Mesenchymal stem cell (in vitro differentiated cells and primary cell): ENCODE measurements at regions not wholly inside any gene's neighbourhood (a gene's known extent, or its start where the extent isn't known, plus 50 kb on each side); places are given as distances from the start of the nearest gene placed in this dataset.

Experiments
- DNase-seq: peaks from one replicate; pipeline ENCODE4 v3.0.0-alpha.2; 2013
- H2AFZ ChIP-seq: one replicate; pipeline ENCODE4 v1.6.1; 2013; ENCODE audit warnings: low read depth, mild to moderate bottlenecking, control low read depth, inconsistent platforms, low read length, moderate library complexity
- H2AK5ac ChIP-seq: 2 replicates; pipeline ENCODE4 v1.6.1; 2013; ENCODE audit warnings: low read length, moderate library complexity, mild to moderate bottlenecking, inconsistent platforms; ENCODE audit not compliant: severe bottlenecking
- H2BK120ac ChIP-seq: one replicate; pipeline ENCODE4 v1.6.1; 2013; ENCODE audit warnings: low read depth, mild to moderate bottlenecking, inconsistent platforms, low read length, moderate library complexity
- H2BK12ac ChIP-seq, 2 experiments: one replicate each; pipeline ENCODE4 v1.6.1; 2013; ENCODE audit warnings: inconsistent platforms in 2 of 2, low read length in 2 of 2, mild to moderate bottlenecking in 2 of 2, moderate library complexity in 2 of 2, control low read depth in 1 of 2
- H2BK15ac ChIP-seq: one replicate; pipeline ENCODE4 v1.6.1; 2013; ENCODE audit warnings: mild to moderate bottlenecking, low read depth, inconsistent platforms; ENCODE audit not compliant: poor library complexity, severe bottlenecking
- H2BK5ac ChIP-seq: 2 replicates; pipeline ENCODE4 v1.6.1; 2013; ENCODE audit warnings: low read depth, mild to moderate bottlenecking, low read length, control low read depth, inconsistent platforms; ENCODE audit not compliant: poor library complexity, severe bottlenecking
- H3K14ac ChIP-seq, 2 experiments: one replicate each; pipeline ENCODE4 v1.6.1; 2013; ENCODE audit warnings: inconsistent platforms in 2 of 2, low read length in 2 of 2, control low read depth in 1 of 2, mild to moderate bottlenecking in 1 of 2, moderate library complexity in 1 of 2
- H3K18ac ChIP-seq, 2 experiments: one replicate each; pipeline ENCODE4 v1.6.1; 2013; ENCODE audit warnings: inconsistent platforms in 2 of 2, low read length in 2 of 2, control low read depth in 1 of 2, low read depth in 1 of 2, mild to moderate bottlenecking in 1 of 2
- H3K23ac ChIP-seq, 2 experiments: one replicate each; pipeline ENCODE4 v1.6.1; 2013; ENCODE audit warnings: inconsistent platforms in 2 of 2, low read length in 2 of 2, mild to moderate bottlenecking in 2 of 2, moderate library complexity in 2 of 2, control low read depth in 1 of 2
- H3K27ac ChIP-seq: 2 replicates; pipeline ENCODE4 v1.5.1; 2013; ENCODE audit warnings: mild to moderate bottlenecking, moderate library complexity, low read length, control low read depth, inconsistent platforms; ENCODE audit not compliant: poor library complexity, severe bottlenecking
- H3K27me3 ChIP-seq, 2 experiments: 2 replicates each; pipeline versions ENCODE4 v1.6.1 to v1.7.0; 2013; ENCODE audit warnings: low read length in 2 of 2, mild to moderate bottlenecking in 2 of 2, moderate library complexity in 2 of 2, control low read depth in 1 of 2, inconsistent platforms in 1 of 2; ENCODE audit not compliant: control insufficient read depth in 1 of 2, insufficient read depth in 1 of 2
- H3K36me3 ChIP-seq, 2 experiments: 2 replicates each; pipeline versions ENCODE4 v1.6.1 to v1.7.0; 2013; ENCODE audit warnings: low read length in 2 of 2, control low read depth in 1 of 2, inconsistent platforms in 1 of 2, low read depth in 1 of 2, mild to moderate bottlenecking in 1 of 2; ENCODE audit not compliant: insufficient read depth in 2 of 2, control insufficient read depth in 1 of 2
- H3K4ac ChIP-seq, 2 experiments: one replicate each; pipeline ENCODE4 v1.6.1; 2013; ENCODE audit warnings: inconsistent platforms in 2 of 2, low read length in 2 of 2, mild to moderate bottlenecking in 2 of 2, moderate library complexity in 2 of 2, control low read depth in 1 of 2, low read depth in 1 of 2
- H3K4me1 ChIP-seq: 2 replicates; pipeline ENCODE4 v1.6.1; 2013; ENCODE audit warnings: low read depth, low read length, control low read depth; ENCODE audit not compliant: control insufficient read depth, insufficient read depth
- H3K4me2 ChIP-seq: 2 replicates; pipeline ENCODE4 v1.6.1; 2013; ENCODE audit warnings: low read length, mild to moderate bottlenecking, inconsistent platforms; ENCODE audit not compliant: poor library complexity, severe bottlenecking
- H3K4me3 ChIP-seq, 2 experiments: 2 replicates each; pipeline versions ENCODE4 v1.5.1 to v1.7.0; 2013; ENCODE audit warnings: low read length in 2 of 2, mild to moderate bottlenecking in 2 of 2, control low read depth in 1 of 2, low read depth in 1 of 2; ENCODE audit not compliant: insufficient read depth in 1 of 2
- H3K79me1 ChIP-seq: replicated peaks from 2 replicates; pipeline ENCODE4 v1.6.1; 2013; ENCODE audit warnings: mild to moderate bottlenecking, control low read depth, low read length, inconsistent platforms; ENCODE audit not compliant: poor library complexity, severe bottlenecking
- H3K9ac ChIP-seq: 2 replicates; pipeline ENCODE4 v1.7.0; 2013; ENCODE audit warnings: mild to moderate bottlenecking, low read length, moderate library complexity
- H3K9me3 ChIP-seq: 2 replicates; pipeline ENCODE4 v1.7.0; 2013; ENCODE audit warnings: mild to moderate bottlenecking, low read length; ENCODE audit not compliant: control insufficient read depth
- H4K8ac ChIP-seq: one replicate; pipeline ENCODE4 v1.6.1; 2013; ENCODE audit warnings: inconsistent platforms, mild to moderate bottlenecking, low read length, moderate library complexity
- H4K91ac ChIP-seq: one replicate; pipeline ENCODE4 v1.6.1; 2013; ENCODE audit warnings: mild to moderate bottlenecking, low read length, inconsistent platforms
- WGBS: methylation state at CpG from one replicate; pipeline ENCODE4 v1.1.7; 2013; ENCODE audit warnings: mixed read lengths; 5-methylcytosine and 5-hydroxymethylcytosine counted together

- Histone ChIP-seq H3K4ac (no peak overlapping the region), H3K9me3 (no peaks in the 10 kb centered on the region), H3K9ac (no peak overlapping the region), H4K91ac (no peak overlapping the region), H2BK5ac (no peak overlapping the region), H3K79me1 (no peaks in the 10 kb centered on the region), H2BK12ac (no peak overlapping the region), H2AFZ (no peak overlapping the region), H2BK15ac (no peak overlapping the region), H3K36me3 (no peaks in the 10 kb centered on the region), H3K27ac (no peak overlapping the region), H2AK5ac (no peak overlapping the region), H3K4me1 (no peaks in the 10 kb centered on the region), H3K18ac (no peak overlapping the region), H4K8ac (no peak overlapping the region), H3K27me3 (no peaks in the 10 kb centered on the region), H3K4me2 (no peak overlapping the region), H3K4me3 (no peak overlapping the region), H2BK120ac (no peak overlapping the region), H3K14ac (no peak overlapping the region), H3K23ac (no peak overlapping the region)
- WGBS, result 58% methylated on average over 3 of the region's 3 CpGs
- no peak for DNase-seq
These were observed 681.0 kb upstream of the GCFC2 start for GRCh38 chr2:76391678-76392077.

GRCh38 chr2:76387294-76387693 is 676.6 kb upstream of the GCFC2 start:
- WGBS, result no CpG with 5 or more reads among the region's 1 CpG
- H2AK5ac ChIP-seq, result no peak overlapping the region
- H3K4me2 ChIP-seq, result no peak overlapping the region
- no peak overlapping the region for H3K4ac ChIP-seq
- no peak overlapping the region for H3K23ac ChIP-seq
- no peak overlapping the region for H3K27ac ChIP-seq
- H4K91ac ChIP-seq, result no peak overlapping the region
- no peak overlapping the region for H2BK12ac ChIP-seq
- no peak overlapping the region for H3K4me3 ChIP-seq
- no peak overlapping the region for H3K14ac ChIP-seq
- no peaks in the 10 kb centered on the region for H3K27me3 ChIP-seq
- no peak overlapping the region for H2AFZ ChIP-seq
- no peak overlapping the region for H2BK120ac ChIP-seq
- H3K9me3 ChIP-seq, result no peaks in the 10 kb centered on the region
- no peak overlapping the region for H3K18ac ChIP-seq
- H4K8ac ChIP-seq, result no peak overlapping the region
- no peaks in the 10 kb centered on the region for H3K4me1 ChIP-seq
- no peak for DNase-seq
- H3K9ac ChIP-seq, result no peak overlapping the region
- no peak overlapping the region for H2BK15ac ChIP-seq
- no peak overlapping the region for H2BK5ac ChIP-seq
- no peaks in the 10 kb centered on the region for H3K36me3 ChIP-seq
- H3K79me1 ChIP-seq, result no peaks in the 10 kb centered on the region

GRCh38 chr2:76385943-76386342 is 675.2 kb upstream of the GCFC2 start:
- no peaks in the 10 kb centered on the region for H3K79me1 ChIP-seq
- no peak overlapping the region for H2AFZ ChIP-seq
- WGBS, result 100% methylated on average over 1 of the region's 1 CpG
- no peak overlapping the region for H3K23ac ChIP-seq
- no peak for DNase-seq
- H2BK15ac ChIP-seq, result no peak overlapping the region
- H4K8ac ChIP-seq, result no peak overlapping the region
- H2AK5ac ChIP-seq, result no peak overlapping the region
- H3K9me3 ChIP-seq, result no peaks in the 10 kb centered on the region
- no peak overlapping the region for H3K18ac ChIP-seq
- no peak overlapping the region for H3K4ac ChIP-seq
- H3K4me2 ChIP-seq, result no peak overlapping the region
- H3K4me1 ChIP-seq, result no peaks in the 10 kb centered on the region
- H3K27me3 ChIP-seq, result no peaks in the 10 kb centered on the region
- H3K36me3 ChIP-seq, result no peaks in the 10 kb centered on the region
- no peak overlapping the region for H3K9ac ChIP-seq
- H4K91ac ChIP-seq, result no peak overlapping the region
- no peak overlapping the region for H3K14ac ChIP-seq
- no peak overlapping the region for H2BK5ac ChIP-seq
- H3K27ac ChIP-seq, result no peak overlapping the region
- H2BK120ac ChIP-seq, result no peak overlapping the region
- no peak overlapping the region for H3K4me3 ChIP-seq
- H2BK12ac ChIP-seq, result no peak overlapping the region

GRCh38 chr2:76381624-76382023 is 670.9 kb upstream of the GCFC2 start:
- H2AK5ac ChIP-seq, result no peak overlapping the region
- H4K91ac ChIP-seq, result no peak overlapping the region
- no peaks in the 10 kb centered on the region for H3K27me3 ChIP-seq
- H3K79me1 ChIP-seq, result no peaks in the 10 kb centered on the region
- no peaks in the 10 kb centered on the region for H3K4me1 ChIP-seq
- no peak overlapping the region for H2BK15ac ChIP-seq
- no peak overlapping the region for H3K4ac ChIP-seq
- H3K4me2 ChIP-seq, result no peak overlapping the region
- H4K8ac ChIP-seq, result no peak overlapping the region
- H2BK120ac ChIP-seq, result no peak overlapping the region
- H3K36me3 ChIP-seq, result no peaks in the 10 kb centered on the region
- no peak overlapping the region for H2BK12ac ChIP-seq
- no peak for DNase-seq
- no peak overlapping the region for H2AFZ ChIP-seq
- no peak overlapping the region for H3K9ac ChIP-seq
- no peak overlapping the region for H3K18ac ChIP-seq
- no peak overlapping the region for H2BK5ac ChIP-seq
- no peak overlapping the region for H3K4me3 ChIP-seq
- no peak overlapping the region for H3K23ac ChIP-seq
- H3K27ac ChIP-seq, result no peak overlapping the region
- no peak overlapping the region for H3K14ac ChIP-seq
- H3K9me3 ChIP-seq, result no peaks in the 10 kb centered on the region
